Esophagus muscularis mucosa (tissue), 3 donors: ENCODE measurements at regions not wholly inside any gene's neighbourhood (a gene's known extent, or its start where the extent isn't known, plus 50 kb on each side); places are given as distances from the start of the nearest gene placed in this dataset.

ENCODE experiments used
- EP300 ChIP-seq: sonication (generic); formaldehyde crosslinking; IDR thresholded peaks from one replicate; pipeline ENCODE4 v1.6.1; 2017; ENCODE audit warnings: antibody characterized with exemption
- POLR2AphosphoS5 ChIP-seq, 2 donors: sonication (generic); formaldehyde crosslinking; IDR thresholded peaks; one replicate each; pipeline ENCODE4 v1.6.1; 2017; ENCODE audit warnings: antibody characterized with exemption in 2 of 2

- TF ChIP-seq EP300 (no peak), POLR2AphosphoS5 (IDR thresholded peaks at IDR 0.05) (no peak)
These were observed 1095.6 kb upstream of the NRXN1 start for GRCh38 chr2:52127527-52127926.
